ENCODE measurements at regions not wholly inside any gene's neighbourhood (a gene's known extent, or its start where the extent isn't known, plus 50 kb on each side); places are given as distances from the start of the nearest gene placed in this dataset.

DNA sequence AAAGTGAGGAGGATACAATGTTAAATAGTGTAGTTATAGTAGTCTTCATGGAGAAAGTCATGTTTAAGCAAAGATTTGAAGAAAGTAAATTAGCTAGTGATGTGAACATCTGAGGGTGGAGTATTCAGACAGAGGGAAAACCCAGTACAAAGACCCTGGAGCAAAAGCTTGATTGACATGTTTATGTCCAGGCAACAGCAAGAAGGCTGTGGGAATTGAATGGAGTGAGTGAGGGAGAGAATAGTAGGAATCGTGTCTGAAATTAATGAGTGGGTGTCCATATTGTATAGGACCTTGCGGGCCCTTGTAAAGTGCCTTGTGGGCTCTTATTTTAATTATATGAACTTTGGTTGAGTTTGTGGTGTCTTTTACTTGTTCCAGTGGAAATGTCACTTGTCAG lies 424.1 kb upstream of the KIRREL3 start:
- TF ChIP-seq EP300 (IDR thresholded peaks at IDR 0.05) = no peak
- no peak for TF ChIP-seq MAZ (IDR thresholded peaks at IDR 0.05; ENCODE audit: borderline replicate concordance, low read depth, low read length)
- TF ChIP-seq, protein P1, sequence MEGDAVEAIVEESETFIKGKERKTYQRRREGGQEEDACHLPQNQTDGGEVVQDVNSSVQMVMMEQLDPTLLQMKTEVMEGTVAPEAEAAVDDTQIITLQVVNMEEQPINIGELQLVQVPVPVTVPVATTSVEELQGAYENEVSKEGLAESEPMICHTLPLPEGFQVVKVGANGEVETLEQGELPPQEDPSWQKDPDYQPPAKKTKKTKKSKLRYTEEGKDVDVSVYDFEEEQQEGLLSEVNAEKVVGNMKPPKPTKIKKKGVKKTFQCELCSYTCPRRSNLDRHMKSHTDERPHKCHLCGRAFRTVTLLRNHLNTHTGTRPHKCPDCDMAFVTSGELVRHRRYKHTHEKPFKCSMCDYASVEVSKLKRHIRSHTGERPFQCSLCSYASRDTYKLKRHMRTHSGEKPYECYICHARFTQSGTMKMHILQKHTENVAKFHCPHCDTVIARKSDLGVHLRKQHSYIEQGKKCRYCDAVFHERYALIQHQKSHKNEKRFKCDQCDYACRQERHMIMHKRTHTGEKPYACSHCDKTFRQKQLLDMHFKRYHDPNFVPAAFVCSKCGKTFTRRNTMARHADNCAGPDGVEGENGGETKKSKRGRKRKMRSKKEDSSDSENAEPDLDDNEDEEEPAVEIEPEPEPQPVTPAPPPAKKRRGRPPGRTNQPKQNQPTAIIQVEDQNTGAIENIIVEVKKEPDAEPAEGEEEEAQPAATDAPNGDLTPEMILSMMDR (IDR thresholded peaks at IDR 0.05) = no peak
- TF ChIP-seq, protein P2, sequence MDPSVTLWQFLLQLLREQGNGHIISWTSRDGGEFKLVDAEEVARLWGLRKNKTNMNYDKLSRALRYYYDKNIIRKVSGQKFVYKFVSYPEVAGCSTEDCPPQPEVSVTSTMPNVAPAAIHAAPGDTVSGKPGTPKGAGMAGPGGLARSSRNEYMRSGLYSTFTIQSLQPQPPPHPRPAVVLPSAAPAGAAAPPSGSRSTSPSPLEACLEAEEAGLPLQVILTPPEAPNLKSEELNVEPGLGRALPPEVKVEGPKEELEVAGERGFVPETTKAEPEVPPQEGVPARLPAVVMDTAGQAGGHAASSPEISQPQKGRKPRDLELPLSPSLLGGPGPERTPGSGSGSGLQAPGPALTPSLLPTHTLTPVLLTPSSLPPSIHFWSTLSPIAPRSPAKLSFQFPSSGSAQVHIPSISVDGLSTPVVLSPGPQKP (IDR thresholded peaks at IDR 0.05; ENCODE audit: low read depth, low read length) = no peak
